ENCODE measurements at regions not wholly inside any gene's neighbourhood (a gene's known extent, or its start where the extent isn't known, plus 50 kb on each side); places are given as distances from the start of the nearest gene placed in this dataset.
A peak's percentile ranks its signal among the peaks of the same experiment; 100 is the strongest.

- DNase-seq = no peak
- Histone ChIP-seq H3K27me3 (ENCODE audit: control insufficient read depth, insufficient read depth, low read length) (no peaks in the 10 kb centered on the region), H3K4me3 (ENCODE audit: insufficient read depth, low read depth, low read length) (no peak overlapping the region), H3K36me3 (replicated peaks; ENCODE audit: control insufficient read depth, insufficient read depth, low read length) (no peaks in the 10 kb centered on the region)
Measured at GRCh38 chr5:16013334-16014065, 166.1 kb downstream of the MARCHF11 start.

- no peaks in the 10 kb centered on the region for H3K36me3 ChIP-seq (replicated peaks; ENCODE audit: control insufficient read depth, insufficient read depth, low read length)
- no peaks in the 10 kb centered on the region for H3K27me3 ChIP-seq (ENCODE audit: control insufficient read depth, insufficient read depth, low read length)
- DNase-seq = no peak
- H3K4me3 ChIP-seq (ENCODE audit: insufficient read depth, low read depth, low read length) = no peak overlapping the region
Measured at GRCh38 chr5:16009256-16009655, 170.3 kb downstream of the MARCHF11 start.

DNA sequence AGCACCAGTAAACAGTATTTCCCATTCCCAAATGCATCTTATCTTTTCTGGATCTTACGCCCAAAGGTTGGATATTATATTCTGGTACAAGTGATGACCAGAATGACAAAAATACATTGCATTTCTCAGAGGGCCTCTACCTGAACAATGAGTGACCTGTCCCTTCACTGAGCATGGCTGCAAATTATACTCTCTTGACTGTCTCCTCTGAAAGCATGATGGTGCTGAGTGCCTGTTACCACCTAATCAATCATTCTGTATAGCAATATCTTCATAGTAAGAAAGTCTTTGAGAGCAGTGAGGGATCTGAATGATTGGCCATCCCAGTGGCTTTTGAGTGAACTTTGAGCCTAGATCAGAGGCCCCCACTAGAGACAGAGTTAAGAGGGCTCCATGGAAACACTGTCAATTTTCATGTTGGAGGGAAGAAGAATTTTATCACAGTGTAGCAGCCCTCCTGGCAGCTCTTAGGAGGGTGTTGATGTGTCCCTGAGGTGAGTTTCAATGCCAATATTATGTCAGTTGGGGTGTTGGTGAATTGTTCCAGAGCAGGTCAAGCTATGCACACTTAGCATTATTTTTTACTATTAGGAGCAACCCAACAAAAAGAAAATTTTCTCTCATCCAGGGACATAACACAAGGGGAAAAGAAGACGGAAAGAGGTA is 171.7 kb downstream of the MARCHF11 start:
- Histone ChIP-seq H3K36me3 (replicated peaks; ENCODE audit: control insufficient read depth, insufficient read depth, low read length) (no peaks in the 10 kb centered on the region), H3K27me3 (ENCODE audit: control insufficient read depth, insufficient read depth, low read length) (no peaks in the 10 kb centered on the region), H3K4me3 (ENCODE audit: insufficient read depth, low read depth, low read length) (no peak overlapping the region)
- DNase-seq = no peak

DNA sequence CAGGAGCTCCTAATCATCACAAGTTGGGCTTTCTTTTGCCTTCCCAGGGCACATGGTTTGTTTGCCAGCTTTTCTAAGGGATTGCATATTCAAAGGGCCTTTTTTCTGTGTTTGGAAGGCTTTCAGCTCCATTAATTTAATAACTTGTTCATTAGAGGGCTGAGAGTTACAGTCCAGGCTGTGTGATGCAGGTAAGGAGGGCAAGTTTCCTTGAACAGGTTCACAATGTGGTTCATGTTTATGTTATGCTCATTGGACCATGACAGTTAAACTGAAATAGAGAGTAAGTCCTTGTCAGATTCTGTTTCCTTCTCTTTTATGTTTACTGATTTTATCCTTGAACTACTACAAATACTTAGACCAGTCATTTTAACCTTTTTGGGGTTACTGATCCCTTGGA is 174.4 kb downstream of the MARCHF11 start:
- Histone ChIP-seq H3K4me3 (ENCODE audit: insufficient read depth, low read depth, low read length) (no peak overlapping the region), H3K27me3 (ENCODE audit: control insufficient read depth, insufficient read depth, low read length) (no peaks in the 10 kb centered on the region), H3K36me3 (replicated peaks; ENCODE audit: control insufficient read depth, insufficient read depth, low read length) (no peaks in the 10 kb centered on the region)
- DNase-seq = no peak

GRCh38 chr5:16000056-16000455 is 179.5 kb downstream of the MARCHF11 start:
- H3K36me3 ChIP-seq (replicated peaks; ENCODE audit: control insufficient read depth, insufficient read depth, low read length) = no peaks in the 10 kb centered on the region
- DNase-seq = no peak
- no peaks in the 10 kb centered on the region for H3K27me3 ChIP-seq (ENCODE audit: control insufficient read depth, insufficient read depth, low read length)
- H3K4me3 ChIP-seq (ENCODE audit: insufficient read depth, low read depth, low read length) = no peak overlapping the region

- DNase-seq = peak; percentile 19
- H3K4me3 ChIP-seq (ENCODE audit: insufficient read depth, low read depth, low read length) = no peak overlapping the region
- H3K36me3 ChIP-seq (replicated peaks; ENCODE audit: control insufficient read depth, insufficient read depth, low read length) = no peaks in the 10 kb centered on the region
- H3K27me3 ChIP-seq (ENCODE audit: control insufficient read depth, insufficient read depth, low read length) = no peaks in the 10 kb centered on the region
Measured at GRCh38 chr5:15995341-15996052, 184.1 kb downstream of the MARCHF11 start.

- Histone ChIP-seq H3K36me3 (replicated peaks; ENCODE audit: control insufficient read depth, insufficient read depth, low read length) (no peaks in the 10 kb centered on the region), H3K4me3 (ENCODE audit: insufficient read depth, low read depth, low read length) (no peak overlapping the region), H3K27me3 (ENCODE audit: control insufficient read depth, insufficient read depth, low read length) (no peaks in the 10 kb centered on the region)
- peak; percentile 7 for DNase-seq
Measured at GRCh38 chr5:15993919-15994318, 185.7 kb downstream of the MARCHF11 start.

- Histone ChIP-seq H3K4me3 (ENCODE audit: insufficient read depth, low read depth, low read length) (no peak overlapping the region), H3K27me3 (ENCODE audit: control insufficient read depth, insufficient read depth, low read length) (no peaks in the 10 kb centered on the region), H3K36me3 (replicated peaks; ENCODE audit: control insufficient read depth, insufficient read depth, low read length) (no peaks in the 10 kb centered on the region)
- no peak for DNase-seq
Measured at GRCh38 chr5:15993334-15993733, 186.3 kb downstream of the MARCHF11 start.

DNA sequence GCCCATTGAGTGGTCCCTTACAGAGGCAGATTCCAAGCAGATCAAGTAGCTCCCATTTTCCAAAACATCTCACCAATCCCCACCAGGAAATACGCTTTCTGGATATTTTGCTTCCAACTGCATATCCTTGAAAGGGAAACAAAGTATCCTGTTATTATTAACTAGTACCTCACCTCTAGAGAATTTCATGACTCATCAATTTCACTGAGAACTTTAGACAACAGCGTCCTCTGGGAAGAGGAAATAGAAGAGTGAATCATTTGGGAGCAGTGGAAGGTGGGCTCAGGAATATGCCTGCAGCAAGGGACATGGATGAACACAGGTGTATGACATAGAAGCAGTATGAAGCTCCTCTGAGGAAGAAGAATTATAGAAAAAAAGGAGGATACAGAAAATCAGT is 186.7 kb downstream of the MARCHF11 start:
- Histone ChIP-seq H3K4me3 (ENCODE audit: insufficient read depth, low read depth, low read length) (no peak overlapping the region), H3K36me3 (replicated peaks; ENCODE audit: control insufficient read depth, insufficient read depth, low read length) (no peaks in the 10 kb centered on the region), H3K27me3 (ENCODE audit: control insufficient read depth, insufficient read depth, low read length) (no peaks in the 10 kb centered on the region)
- DNase-seq = no peak

DNA sequence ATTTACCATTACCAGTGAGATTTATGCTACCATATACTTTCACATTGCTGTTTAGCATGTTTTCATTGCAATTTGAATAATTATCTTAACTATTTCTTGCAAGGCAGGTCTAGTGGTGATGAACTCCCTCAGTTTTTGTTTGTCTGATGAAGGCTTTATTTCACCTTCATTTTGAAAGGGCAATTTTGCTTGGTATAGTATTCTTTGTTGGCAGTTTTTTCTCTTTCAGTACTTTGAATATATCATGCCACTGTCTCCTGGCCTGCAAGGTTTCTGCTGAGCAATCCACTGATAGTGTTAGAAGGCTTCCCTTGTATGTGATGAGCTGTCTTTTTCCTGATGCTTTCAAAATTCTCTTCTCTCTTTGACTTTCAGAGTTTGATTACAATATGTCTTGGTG is 188.0 kb downstream of the MARCHF11 start:
- no peak for DNase-seq
- Histone ChIP-seq H3K4me3 (ENCODE audit: insufficient read depth, low read depth, low read length) (no peak overlapping the region), H3K36me3 (replicated peaks; ENCODE audit: control insufficient read depth, insufficient read depth, low read length) (no peaks in the 10 kb centered on the region), H3K27me3 (ENCODE audit: control insufficient read depth, insufficient read depth, low read length) (no peaks in the 10 kb centered on the region)
